ENCODE measurements at regions not wholly inside any gene's neighbourhood (a gene's known extent, or its start where the extent isn't known, plus 50 kb on each side); places are given as distances from the start of the nearest gene placed in this dataset.

- TF ChIP-seq CTCF (IDR thresholded peaks at IDR 0.05) (no peak), POLR2A (IDR thresholded peaks at IDR 0.05) (no peak)
Observed at GRCh38 chr2:78606895-78607294, 418.6 kb upstream of the REG3G start.

Measured in testis (tissue), 2 donors.